ENCODE measurements at regions not wholly inside any gene's neighbourhood (a gene's known extent, or its start where the extent isn't known, plus 50 kb on each side); places are given as distances from the start of the nearest gene placed in this dataset.
"Not testable (repeated sequence)": the region's sequence is repeated elsewhere in the genome, so short reads cannot be mapped to it uniquely, and the experiment has no call there.

DNA sequence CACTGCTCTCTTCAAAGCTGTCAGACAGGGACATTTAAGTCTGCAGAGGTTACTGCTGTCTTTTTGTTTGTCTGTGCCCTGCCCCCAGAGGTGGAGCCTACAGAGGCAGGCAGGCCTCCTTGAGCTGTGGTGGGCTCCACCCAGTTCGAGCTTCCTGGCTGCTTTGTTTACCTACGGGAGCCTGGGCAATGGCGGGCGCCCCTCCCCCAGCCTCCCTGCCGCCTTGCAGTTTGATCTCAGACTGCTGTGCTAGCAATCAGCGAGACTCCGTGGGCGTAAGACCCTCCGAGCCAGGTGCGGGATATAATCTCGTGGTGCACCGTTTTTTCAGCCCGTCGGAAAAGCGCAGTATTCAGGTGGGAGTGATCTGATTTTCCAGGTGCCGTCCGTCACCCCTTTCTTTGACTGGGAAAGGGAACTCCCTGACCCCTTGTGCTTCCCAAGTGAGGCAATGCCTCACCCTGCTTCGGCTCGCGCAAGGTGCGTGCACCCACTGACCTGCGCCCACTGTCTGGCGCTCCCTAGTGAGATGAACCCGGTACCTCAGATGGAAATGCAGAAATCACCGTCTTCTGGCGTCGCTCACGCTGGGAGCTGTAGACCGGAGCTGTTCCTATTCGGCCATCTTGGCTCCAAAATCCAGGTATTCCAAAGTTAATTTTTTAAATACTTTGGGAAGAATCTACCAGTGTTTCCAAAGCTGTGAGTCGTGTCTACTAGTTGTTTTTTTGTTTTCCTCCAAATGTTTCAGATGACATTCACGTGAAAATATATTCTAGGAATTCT is 448.5 kb upstream of the FOXG1 start:
- not testable (repeated sequence) for TF ChIP-seq POLR2A (IDR thresholded peaks at IDR 0.05; ENCODE audit: low read depth, low read length); BHLHE40 (IDR thresholded peaks at IDR 0.05; ENCODE audit: low read depth, low read length); NFE2L2 (IDR thresholded peaks at IDR 0.05; ENCODE audit: low read depth, low read length); MXI1 (IDR thresholded peaks at IDR 0.05; ENCODE audit: borderline replicate concordance, low read depth, low read length); RAD21 (IDR thresholded peaks at IDR 0.05; ENCODE audit: low read length); MAFK (IDR thresholded peaks at IDR 0.05; ENCODE audit: low read depth, low read length); CEBPB (IDR thresholded peaks at IDR 0.05; ENCODE audit: low read depth, low read length)
- TF ChIP-seq, protein P1, sequence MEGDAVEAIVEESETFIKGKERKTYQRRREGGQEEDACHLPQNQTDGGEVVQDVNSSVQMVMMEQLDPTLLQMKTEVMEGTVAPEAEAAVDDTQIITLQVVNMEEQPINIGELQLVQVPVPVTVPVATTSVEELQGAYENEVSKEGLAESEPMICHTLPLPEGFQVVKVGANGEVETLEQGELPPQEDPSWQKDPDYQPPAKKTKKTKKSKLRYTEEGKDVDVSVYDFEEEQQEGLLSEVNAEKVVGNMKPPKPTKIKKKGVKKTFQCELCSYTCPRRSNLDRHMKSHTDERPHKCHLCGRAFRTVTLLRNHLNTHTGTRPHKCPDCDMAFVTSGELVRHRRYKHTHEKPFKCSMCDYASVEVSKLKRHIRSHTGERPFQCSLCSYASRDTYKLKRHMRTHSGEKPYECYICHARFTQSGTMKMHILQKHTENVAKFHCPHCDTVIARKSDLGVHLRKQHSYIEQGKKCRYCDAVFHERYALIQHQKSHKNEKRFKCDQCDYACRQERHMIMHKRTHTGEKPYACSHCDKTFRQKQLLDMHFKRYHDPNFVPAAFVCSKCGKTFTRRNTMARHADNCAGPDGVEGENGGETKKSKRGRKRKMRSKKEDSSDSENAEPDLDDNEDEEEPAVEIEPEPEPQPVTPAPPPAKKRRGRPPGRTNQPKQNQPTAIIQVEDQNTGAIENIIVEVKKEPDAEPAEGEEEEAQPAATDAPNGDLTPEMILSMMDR (conservative IDR thresholded peaks at IDR 0.05; ENCODE audit: low read depth, low read length): not testable (repeated sequence)
- TF ChIP-seq, protein P2, sequence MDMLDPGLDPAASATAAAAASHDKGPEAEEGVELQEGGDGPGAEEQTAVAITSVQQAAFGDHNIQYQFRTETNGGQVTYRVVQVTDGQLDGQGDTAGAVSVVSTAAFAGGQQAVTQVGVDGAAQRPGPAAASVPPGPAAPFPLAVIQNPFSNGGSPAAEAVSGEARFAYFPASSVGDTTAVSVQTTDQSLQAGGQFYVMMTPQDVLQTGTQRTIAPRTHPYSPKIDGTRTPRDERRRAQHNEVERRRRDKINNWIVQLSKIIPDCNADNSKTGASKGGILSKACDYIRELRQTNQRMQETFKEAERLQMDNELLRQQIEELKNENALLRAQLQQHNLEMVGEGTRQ (IDR thresholded peaks at IDR 0.05; ENCODE audit: low read depth, low read length): not testable (repeated sequence)

Data from IMR-90 (cell line).